Upper lobe of left lung (tissue), 6 donors: ENCODE measurements at regions not wholly inside any gene's neighbourhood (a gene's known extent, or its start where the extent isn't known, plus 50 kb on each side); places are given as distances from the start of the nearest gene placed in this dataset.

ENCODE experiments used
- ATAC-seq, 2 donors: fragments of 200-7000 bp; cut with Tn5 transposase; one replicate each; pipeline ENCODE4 v1.9.1; 2022; ENCODE audit warnings: mild to moderate bottlenecking in 2 of 2, moderate library complexity in 2 of 2; ENCODE audit not compliant: low FRiP score in 2 of 2
- DNase-seq, 2 donors: peaks; one replicate each; pipeline ENCODE4 v3.0.0-alpha.2; 2019 to 2020
- H3K27ac ChIP-seq, 4 donors: fragments of 200-600 bp; sonication (generic); one replicate each; pipeline ENCODE4 v1.5.1; 2016 to 2019
- H3K27me3 ChIP-seq, 4 donors: fragments of 200-600 bp; sonication (generic); one replicate each; pipeline ENCODE4 v1.5.1; 2017 to 2019
- H3K36me3 ChIP-seq, 4 donors: fragments of 200-600 bp; sonication (generic); one replicate each; pipeline ENCODE4 v1.5.1; 2016 to 2019
- H3K4me1 ChIP-seq, 4 donors: fragments of 200-600 bp; sonication (generic); one replicate each; pipeline ENCODE4 v1.5.1; 2018 to 2019
- H3K4me3 ChIP-seq, 4 donors: fragments of 200-600 bp; sonication (generic); one replicate each; pipeline ENCODE4 v1.5.1; 2017 to 2019; ENCODE audit warnings: mild to moderate bottlenecking in 2 of 4, moderate library complexity in 1 of 4
- H3K9me3 ChIP-seq, 4 donors: fragments of 200-600 bp; sonication (generic); one replicate each; pipeline ENCODE4 v1.5.1; 2018 to 2019
- CTCF ChIP-seq, 6 experiments: fragments of 450-650 bp in 4 of 6; fragments of 200-600 bp in 2 of 6; sonication (generic) in 2 of 6; IDR thresholded peaks; one replicate each; pipeline ENCODE4 v1.5.1; 2016 to 2019; ENCODE audit warnings: antibody characterized with exemption in 6 of 6
- EP300 ChIP-seq, 4 donors: sonication (generic); formaldehyde crosslinking; IDR thresholded peaks; one replicate each; pipeline ENCODE4 v1.5.1; 2017; ENCODE audit warnings: antibody characterized with exemption in 4 of 4, control low read depth in 2 of 4
- POLR2A ChIP-seq, 4 donors: fragments of 450-650 bp; IDR thresholded peaks; one replicate each; pipeline ENCODE4 v1.5.1; 2016 to 2017; ENCODE audit warnings: antibody characterized with exemption in 4 of 4, mild to moderate bottlenecking in 2 of 4
- POLR2AphosphoS5 ChIP-seq, 2 donors: sonication (generic); formaldehyde crosslinking; IDR thresholded peaks; one replicate each; pipeline ENCODE4 v1.5.1; 2017; ENCODE audit warnings: antibody characterized with exemption in 2 of 2
- WGBS, 2 donors: methylation state at CpG; one replicate each; pipeline ENCODE4 v1.1.5; 2017 to 2018; 5-methylcytosine and 5-hydroxymethylcytosine counted together
- donor health status: DM: no; HTN: no; CAD: no; lungs with moderate emphysema.
- donor health status: DM: no; HTN: yes; CAD: no; lungs with severe emphysema.

GRCh38 chr7:84914598-84914997 lies 272.3 kb downstream of the SEMA3D start:
- no peak for TF ChIP-seq EP300 (IDR thresholded peaks at IDR 0.05)
- TF ChIP-seq POLR2AphosphoS5 (IDR thresholded peaks at IDR 0.05), result no peak
- no peak for TF ChIP-seq POLR2A (IDR thresholded peaks at IDR 0.05)
- TF ChIP-seq CTCF (IDR thresholded peaks at IDR 0.05), result no peak
- ATAC-seq (no peak), DNase-seq (no peak)
- no peaks in the 10 kb centered on the region for H3K27me3 ChIP-seq
- no peak overlapping the region for H3K27ac ChIP-seq
- H3K9me3 ChIP-seq, result peaks cover 0 to 1% (median under 1%) of the 10 kb centered on the region in 4 donors
- H3K4me3 ChIP-seq, result no peak overlapping the region
- H3K4me1 ChIP-seq, result no peaks in the 10 kb centered on the region
- 54 to 74% methylated on average over 1 of the region's 1 CpG for WGBS, 2 donors
- no peaks in the 10 kb centered on the region for H3K36me3 ChIP-seq

- no peaks in the 10 kb centered on the region for H3K27me3 ChIP-seq
- TF ChIP-seq POLR2AphosphoS5 (IDR thresholded peaks at IDR 0.05), result no peak
- TF ChIP-seq EP300 (IDR thresholded peaks at IDR 0.05), result no peak
- no peak for TF ChIP-seq POLR2A (IDR thresholded peaks at IDR 0.05)
- no peak for TF ChIP-seq CTCF (IDR thresholded peaks at IDR 0.05)
- no peaks in the 10 kb centered on the region for H3K4me1 ChIP-seq
- ATAC-seq (no peak), DNase-seq (no peak)
- H3K27ac ChIP-seq, result no peak overlapping the region
- no peak overlapping the region for H3K4me3 ChIP-seq
- H3K36me3 ChIP-seq, result no peaks in the 10 kb centered on the region
- H3K9me3 ChIP-seq, result no peaks in the 10 kb centered on the region
These were observed 273.1 kb downstream of the SEMA3D start for GRCh38 chr7:84913731-84914130.

GRCh38 chr7:84912993-84913635 lies 273.7 kb downstream of the SEMA3D start:
- Histone ChIP-seq H3K36me3 (no peaks in the 10 kb centered on the region), H3K4me3 (no peak overlapping the region), H3K27me3 (no peaks in the 10 kb centered on the region), H3K4me1 (no peaks in the 10 kb centered on the region), H3K9me3 (no peaks in the 10 kb centered on the region), H3K27ac (no peak overlapping the region)
- ATAC-seq, result no peak
- no peak for DNase-seq
- 64 to 79% methylated on average over 5 of the region's 5 CpGs for WGBS, 2 donors
- no peak for TF ChIP-seq CTCF (IDR thresholded peaks at IDR 0.05)
- TF ChIP-seq EP300 (IDR thresholded peaks at IDR 0.05), result no peak
- TF ChIP-seq POLR2AphosphoS5 (IDR thresholded peaks at IDR 0.05), result no peak
- no peak for TF ChIP-seq POLR2A (IDR thresholded peaks at IDR 0.05)

- TF ChIP-seq CTCF (IDR thresholded peaks at IDR 0.05) (no peak), POLR2AphosphoS5 (IDR thresholded peaks at IDR 0.05) (no peak), POLR2A (IDR thresholded peaks at IDR 0.05) (no peak), EP300 (IDR thresholded peaks at IDR 0.05) (no peak)
- ATAC-seq (no peak), DNase-seq (no peak)
- Histone ChIP-seq H3K36me3 (no peaks in the 10 kb centered on the region), H3K27ac (no peak overlapping the region), H3K27me3 (no peaks in the 10 kb centered on the region), H3K4me1 (no peaks in the 10 kb centered on the region), H3K4me3 (no peak overlapping the region), H3K9me3 (no peaks in the 10 kb centered on the region)
- WGBS, 2 donors, result 91 to 92% methylated on average over 2 of the region's 2 CpGs
These were observed 274.3 kb downstream of the SEMA3D start for GRCh38 chr7:84912537-84912936.

GRCh38 chr7:84912018-84912417 lies 274.8 kb downstream of the SEMA3D start:
- TF ChIP-seq CTCF (IDR thresholded peaks at IDR 0.05), result no peak
- no peak for TF ChIP-seq EP300 (IDR thresholded peaks at IDR 0.05)
- TF ChIP-seq POLR2A (IDR thresholded peaks at IDR 0.05), result no peak
- TF ChIP-seq POLR2AphosphoS5 (IDR thresholded peaks at IDR 0.05), result no peak
- ATAC-seq, result no peak

More at GRCh38 chr7:84912018-84912417, 274.8 kb downstream of the SEMA3D start:
- Histone ChIP-seq H3K27ac (no peak overlapping the region), H3K9me3 (no peaks in the 10 kb centered on the region), H3K27me3 (no peaks in the 10 kb centered on the region), H3K36me3 (no peaks in the 10 kb centered on the region), H3K4me3 (no peak overlapping the region), H3K4me1 (no peaks in the 10 kb centered on the region)
- DNase-seq, result no peak
